Lower lobe of right lung (tissue), 2 donors: ENCODE measurements at regions not wholly inside any gene's neighbourhood (a gene's known extent, or its start where the extent isn't known, plus 50 kb on each side); places are given as distances from the start of the nearest gene placed in this dataset.

ENCODE experiments used
- ATAC-seq, 2 donors: fragments of 200-7000 bp; cut with Tn5 transposase; one replicate each; pipeline ENCODE4 v1.9.1; 2020 to 2022; ENCODE audit warnings: mild to moderate bottlenecking in 2 of 2, moderate library complexity in 2 of 2
- DNase-seq: peaks from one replicate; pipeline ENCODE4 v3.0.0-alpha.2; 2020
- H3K27ac ChIP-seq: fragments of 200-600 bp; one replicate; pipeline ENCODE4 v1.8.0; 2022
- H3K27me3 ChIP-seq: fragments of 200-600 bp; one replicate; pipeline ENCODE4 v1.8.0; 2022; ENCODE audit warnings: low read depth
- H3K36me3 ChIP-seq: fragments of 200-600 bp; one replicate; pipeline ENCODE4 v1.8.0; 2022; ENCODE audit warnings: mild to moderate bottlenecking
- H3K4me1 ChIP-seq: fragments of 200-600 bp; one replicate; pipeline ENCODE4 v1.8.0; 2022
- H3K4me3 ChIP-seq: fragments of 200-600 bp; one replicate; pipeline ENCODE4 v1.8.0; 2022; ENCODE audit warnings: mild to moderate bottlenecking
- H3K9me3 ChIP-seq: fragments of 200-600 bp; one replicate; pipeline ENCODE4 v1.8.0; 2022
- intact Hi-C: fragments of 100-400 bp; cut with DNase I; formaldehyde crosslinking; loops from one replicate; pipeline ENCODE4 v1.11.0; 2022
- TF ChIP-seq, protein P1 (sequence below): fragments of 200-600 bp; IDR thresholded peaks from one replicate; pipeline ENCODE4 v1.8.0; 2022; ENCODE audit warnings: antibody characterized with exemption, mild to moderate bottlenecking
- donor health status: DM: no; HTN: yes; CAD: no; lungs with severe emphysema.

DNA sequence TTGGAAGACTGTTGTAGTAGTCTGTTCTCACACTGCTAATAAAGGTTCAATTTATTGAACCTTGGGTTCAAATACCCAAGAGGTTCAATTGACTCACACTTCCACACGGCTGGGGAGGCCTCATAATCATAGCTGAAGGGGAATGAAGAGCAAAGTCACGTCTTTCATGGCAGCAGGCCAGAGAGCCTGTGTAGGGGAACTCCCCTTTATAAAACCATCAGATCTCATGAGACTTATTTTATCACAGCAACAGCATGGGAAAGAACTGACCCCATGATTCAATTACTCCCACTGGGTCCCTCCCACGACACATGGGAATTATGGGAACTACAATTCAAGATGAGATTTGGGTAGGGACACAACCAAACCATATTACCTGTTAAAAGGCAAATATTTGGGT, 268.2 kb downstream of the TMEM167A start:
- TF ChIP-seq, protein P1, sequence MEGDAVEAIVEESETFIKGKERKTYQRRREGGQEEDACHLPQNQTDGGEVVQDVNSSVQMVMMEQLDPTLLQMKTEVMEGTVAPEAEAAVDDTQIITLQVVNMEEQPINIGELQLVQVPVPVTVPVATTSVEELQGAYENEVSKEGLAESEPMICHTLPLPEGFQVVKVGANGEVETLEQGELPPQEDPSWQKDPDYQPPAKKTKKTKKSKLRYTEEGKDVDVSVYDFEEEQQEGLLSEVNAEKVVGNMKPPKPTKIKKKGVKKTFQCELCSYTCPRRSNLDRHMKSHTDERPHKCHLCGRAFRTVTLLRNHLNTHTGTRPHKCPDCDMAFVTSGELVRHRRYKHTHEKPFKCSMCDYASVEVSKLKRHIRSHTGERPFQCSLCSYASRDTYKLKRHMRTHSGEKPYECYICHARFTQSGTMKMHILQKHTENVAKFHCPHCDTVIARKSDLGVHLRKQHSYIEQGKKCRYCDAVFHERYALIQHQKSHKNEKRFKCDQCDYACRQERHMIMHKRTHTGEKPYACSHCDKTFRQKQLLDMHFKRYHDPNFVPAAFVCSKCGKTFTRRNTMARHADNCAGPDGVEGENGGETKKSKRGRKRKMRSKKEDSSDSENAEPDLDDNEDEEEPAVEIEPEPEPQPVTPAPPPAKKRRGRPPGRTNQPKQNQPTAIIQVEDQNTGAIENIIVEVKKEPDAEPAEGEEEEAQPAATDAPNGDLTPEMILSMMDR: no peak
- H3K4me1 ChIP-seq: no peaks in the 10 kb centered on the region
- no peak overlapping the region for H3K4me3 ChIP-seq
- no peak overlapping the region for H3K27ac ChIP-seq
- no peak for ATAC-seq
- no peaks in the 10 kb centered on the region for H3K9me3 ChIP-seq
- intact Hi-C loops: no loop called here
- no peaks in the 10 kb centered on the region for H3K27me3 ChIP-seq
- DNase-seq: no peak
- no peaks in the 10 kb centered on the region for H3K36me3 ChIP-seq

DNA sequence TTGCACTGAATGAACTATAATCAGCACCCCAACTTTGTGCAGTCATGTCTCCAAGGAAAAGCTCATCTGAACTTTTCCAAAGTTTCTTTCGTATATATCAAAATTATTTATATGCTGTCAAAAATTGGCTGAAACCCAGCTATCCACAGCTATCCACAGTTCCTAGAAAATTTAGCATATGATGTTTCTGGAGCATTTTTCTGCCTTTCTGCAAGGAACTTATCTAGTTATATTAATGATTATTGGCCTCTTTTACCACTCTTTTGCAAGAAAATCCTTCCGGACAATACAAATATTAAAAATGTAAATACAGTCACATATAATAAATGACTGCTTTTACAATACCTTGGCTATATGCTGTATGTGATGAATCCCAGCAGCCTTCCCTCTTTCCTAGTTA, 270.2 kb downstream of the TMEM167A start:
- TF ChIP-seq, protein P1: no peak
- no peak for DNase-seq
- intact Hi-C loops: no loop called here

DNA sequence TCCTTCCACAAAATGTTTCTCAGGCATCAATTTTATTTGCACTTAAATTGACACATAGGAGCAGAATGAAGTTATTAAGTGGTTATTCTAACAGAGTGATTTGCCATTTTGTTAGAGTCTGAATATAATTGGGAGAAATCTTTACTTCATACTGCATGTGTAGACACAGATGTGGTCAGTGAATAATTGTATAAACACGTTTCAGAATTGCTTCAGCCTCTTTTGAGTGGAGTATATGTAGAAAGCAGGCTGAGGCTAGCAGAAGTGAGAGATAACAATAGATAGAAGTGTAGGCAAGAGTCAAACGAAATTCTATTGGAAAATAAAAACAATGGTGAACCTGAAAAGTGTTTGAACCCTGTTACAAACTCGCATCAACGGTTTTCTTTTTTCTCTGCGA, 270.7 kb downstream of the TMEM167A start:
- DNase-seq (no peak), ATAC-seq (no peak)
- no peaks in the 10 kb centered on the region for H3K9me3 ChIP-seq
- no peaks in the 10 kb centered on the region for H3K4me1 ChIP-seq
- TF ChIP-seq, protein P1: no peak
- H3K27me3 ChIP-seq: no peaks in the 10 kb centered on the region
- no peaks in the 10 kb centered on the region for H3K36me3 ChIP-seq
- intact Hi-C loops: no loop called here
- H3K27ac ChIP-seq: no peak overlapping the region
- H3K4me3 ChIP-seq: no peak overlapping the region

More for the DNA sequence above, 270.2 kb downstream of the TMEM167A start:
- no peak overlapping the region for H3K27ac ChIP-seq
- no peaks in the 10 kb centered on the region for H3K4me1 ChIP-seq
- H3K27me3 ChIP-seq: no peaks in the 10 kb centered on the region
- H3K9me3 ChIP-seq: no peaks in the 10 kb centered on the region
- no peaks in the 10 kb centered on the region for H3K36me3 ChIP-seq
- ATAC-seq: no peak
- H3K4me3 ChIP-seq: no peak overlapping the region

DNA sequence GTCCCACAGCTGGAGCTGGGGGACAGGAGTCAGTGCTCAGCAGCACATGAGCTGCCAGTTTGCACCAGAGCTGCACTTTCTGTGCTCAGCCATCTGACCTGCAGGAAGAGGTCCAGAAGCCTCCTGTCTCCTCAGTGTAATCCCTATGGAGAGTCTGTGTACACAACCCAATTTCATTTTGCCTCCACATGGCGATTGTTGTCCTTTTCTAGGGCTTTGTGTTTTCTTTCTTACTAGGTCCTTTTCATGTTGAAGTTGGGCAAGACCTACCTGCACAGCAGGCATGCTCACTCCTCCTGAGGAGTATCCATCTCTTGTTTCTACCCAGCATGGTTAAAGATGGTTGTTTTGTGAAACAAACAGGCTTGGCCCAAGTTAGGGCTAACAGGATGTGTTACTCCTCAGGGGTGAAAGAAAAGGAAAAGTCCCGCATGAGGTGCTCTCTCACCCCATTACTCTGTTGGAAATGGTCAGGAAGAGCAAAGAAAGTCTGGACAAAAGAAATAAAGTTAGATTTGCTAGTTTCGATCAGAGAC, 273.0 kb downstream of the TMEM167A start:
- intact Hi-C loops: no loop called here
- Histone ChIP-seq H3K4me1 (no peaks in the 10 kb centered on the region), H3K4me3 (no peak overlapping the region), H3K27me3 (no peaks in the 10 kb centered on the region), H3K9me3 (no peaks in the 10 kb centered on the region), H3K27ac (no peak overlapping the region), H3K36me3 (no peaks in the 10 kb centered on the region)
- TF ChIP-seq, protein P1: no peak
- ATAC-seq (no peak), DNase-seq (no peak)

DNA sequence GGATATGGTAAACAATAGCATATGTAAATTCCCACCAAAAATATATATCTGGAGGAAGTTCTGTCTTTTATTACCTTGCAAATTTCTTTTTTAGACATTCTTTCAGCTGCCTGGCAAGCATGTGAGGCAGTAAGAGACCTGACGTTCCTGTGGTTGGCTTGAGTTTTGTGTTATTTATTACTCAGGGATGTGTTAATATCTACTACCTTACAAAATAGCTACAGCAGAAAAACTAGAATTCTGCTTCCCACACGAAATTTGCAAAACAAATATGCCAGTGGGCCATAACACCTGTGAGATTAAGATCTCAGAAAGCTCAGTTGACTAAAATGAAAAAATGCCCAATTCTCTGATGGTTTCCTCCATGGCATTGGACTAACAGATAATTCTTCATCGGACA, 274.2 kb downstream of the TMEM167A start:
- H3K4me3 ChIP-seq: no peak overlapping the region
- TF ChIP-seq, protein P1: no peak
- no peak for DNase-seq
- H3K27me3 ChIP-seq: no peaks in the 10 kb centered on the region
- no peaks in the 10 kb centered on the region for H3K4me1 ChIP-seq
- no peak for ATAC-seq
- intact Hi-C loops: no loop called here
- no peaks in the 10 kb centered on the region for H3K36me3 ChIP-seq
- no peak overlapping the region for H3K27ac ChIP-seq
- H3K9me3 ChIP-seq: no peaks in the 10 kb centered on the region

DNA sequence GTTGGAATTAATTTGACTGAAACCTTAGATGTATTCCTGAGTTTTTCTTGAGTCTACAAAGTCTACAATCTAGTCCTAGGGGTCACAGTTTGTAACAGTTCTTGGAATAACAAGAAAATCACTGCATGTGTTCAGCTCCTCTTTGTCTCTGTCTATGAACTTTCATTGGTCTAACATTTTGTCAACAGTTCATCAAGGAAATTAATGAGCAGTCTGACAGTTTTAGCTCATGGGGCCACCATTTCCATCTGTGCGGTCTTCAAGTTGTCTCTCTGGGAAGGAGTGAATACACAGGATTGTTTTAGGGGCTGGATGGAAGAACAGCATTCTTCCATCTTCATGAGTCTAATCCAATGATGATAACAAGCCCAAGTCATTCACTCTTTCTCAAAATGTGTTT, 276.4 kb downstream of the TMEM167A start:
- TF ChIP-seq, protein P1: no peak
- H3K27me3 ChIP-seq: no peaks in the 10 kb centered on the region
- H3K4me1 ChIP-seq: no peaks in the 10 kb centered on the region
- intact Hi-C loops: no loop called here
- ATAC-seq (no peak), DNase-seq (no peak)
- no peak overlapping the region for H3K27ac ChIP-seq
- no peaks in the 10 kb centered on the region for H3K9me3 ChIP-seq
- H3K4me3 ChIP-seq: no peak overlapping the region
- no peaks in the 10 kb centered on the region for H3K36me3 ChIP-seq
